Adrenal gland (tissue), 5 donors: ENCODE measurements at regions not wholly inside any gene's neighbourhood (a gene's known extent, or its start where the extent isn't known, plus 50 kb on each side); places are given as distances from the start of the nearest gene placed in this dataset.

Experiments used
- CTCF ChIP-seq, 6 experiments: fragments of 450-650 bp in 4 of 6; fragments of 200-600 bp in 2 of 6; sonication (generic) in 1 of 6; IDR thresholded peaks; 1 replicate in 5 of 6; 2 replicates in 1 of 6; pipeline versions ENCODE4 v1.5.1 to v1.8.0; 2016 to 2021; ENCODE audit warnings: antibody characterized with exemption in 6 of 6, mild to moderate bottlenecking in 2 of 6, moderate library complexity in 1 of 6
- POLR2A ChIP-seq, 2 donors: fragments of 450-650 bp; IDR thresholded peaks; one replicate each; pipeline ENCODE4 v1.6.1; 2017; ENCODE audit warnings: antibody characterized with exemption in 2 of 2, mild to moderate bottlenecking in 2 of 2, moderate library complexity in 1 of 2
- donor health status: DM: no; HTN: no; CAD: no.

GRCh38 chr1:106254748-106255147 lies 801.7 kb upstream of the PRMT6 start:
- TF ChIP-seq CTCF (IDR thresholded peaks at IDR 0.05) (no peak), POLR2A (IDR thresholded peaks at IDR 0.05) (no peak)
